GM18858 (cell line): ENCODE measurements at regions not wholly inside any gene's neighbourhood (a gene's known extent, or its start where the extent isn't known, plus 50 kb on each side); places are given as distances from the start of the nearest gene placed in this dataset.
"Not testable (repeated sequence)": the region's sequence is repeated elsewhere in the genome, so short reads cannot be mapped to it uniquely, and the experiment has no call there.

ENCODE experiments used
- ATAC-seq: cut with Tn5 transposase; IDR thresholded peaks from one replicate; pipeline ENCODE4 v1.9.1; 2021; ENCODE audit not compliant: unreplicated experiment

GRCh38 chr16:22572331-22573224 is 61.9 kb downstream of the NPIPB5 start:
- ATAC-seq: not testable (repeated sequence)

DNA sequence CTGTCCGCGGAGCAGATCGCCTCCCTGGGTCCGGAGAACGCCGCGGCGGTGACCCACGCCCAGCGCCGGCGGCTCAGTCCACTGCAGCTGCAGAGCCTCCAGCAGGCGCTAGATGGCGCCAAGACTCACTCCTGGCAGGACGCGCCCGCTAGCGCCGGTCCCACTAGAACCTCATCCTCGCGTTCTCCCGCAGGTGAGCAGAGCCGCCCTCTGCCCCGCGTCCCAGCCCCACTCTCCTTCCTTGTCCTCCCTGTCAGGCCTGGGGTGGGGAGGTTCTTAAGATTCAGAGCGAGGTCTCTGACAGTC is 62.5 kb downstream of the NPIPB5 start:
- ATAC-seq: not testable (repeated sequence)

DNA sequence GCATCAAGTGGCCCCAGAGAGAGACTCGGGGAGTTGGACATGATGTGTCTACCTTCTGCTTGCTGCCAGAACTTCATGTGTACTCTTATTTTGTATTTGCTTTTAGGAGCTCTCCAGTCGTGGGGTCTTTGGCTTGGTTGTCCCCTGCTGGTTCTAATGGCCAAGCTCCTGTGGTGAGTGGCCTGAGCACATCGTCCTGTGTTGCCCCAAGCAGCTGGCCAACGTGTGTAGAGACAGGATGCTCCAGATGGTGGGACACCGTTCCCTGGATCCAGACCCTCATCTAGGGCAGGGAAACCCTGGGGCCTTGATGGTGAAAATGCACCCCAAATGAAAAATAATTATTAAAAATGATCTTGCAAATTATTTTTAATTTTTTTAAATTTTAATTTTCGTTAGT is 65.8 kb downstream of the NPIPB5 start:
- ATAC-seq: not testable (repeated sequence)

DNA sequence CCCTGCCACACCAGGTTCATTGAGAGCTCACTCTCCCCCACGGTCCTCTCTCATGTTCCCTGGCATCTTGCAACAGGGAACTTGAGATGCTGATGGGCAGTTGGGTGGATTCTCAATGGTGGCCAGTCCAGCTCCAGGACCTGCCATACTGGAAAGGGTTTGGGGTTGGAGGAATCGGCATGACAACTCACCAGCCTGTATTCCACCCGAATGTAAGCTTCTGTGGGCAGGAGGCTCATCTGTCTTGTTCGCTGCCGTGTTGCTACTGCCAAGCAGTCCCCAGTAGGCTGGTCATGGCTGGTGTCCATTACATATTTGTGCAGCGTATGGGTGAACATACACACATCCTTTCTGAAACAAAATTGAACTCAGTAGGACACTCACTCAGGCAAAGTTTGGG is 72.5 kb downstream of the NPIPB5 start:
- not testable (repeated sequence) for ATAC-seq

DNA sequence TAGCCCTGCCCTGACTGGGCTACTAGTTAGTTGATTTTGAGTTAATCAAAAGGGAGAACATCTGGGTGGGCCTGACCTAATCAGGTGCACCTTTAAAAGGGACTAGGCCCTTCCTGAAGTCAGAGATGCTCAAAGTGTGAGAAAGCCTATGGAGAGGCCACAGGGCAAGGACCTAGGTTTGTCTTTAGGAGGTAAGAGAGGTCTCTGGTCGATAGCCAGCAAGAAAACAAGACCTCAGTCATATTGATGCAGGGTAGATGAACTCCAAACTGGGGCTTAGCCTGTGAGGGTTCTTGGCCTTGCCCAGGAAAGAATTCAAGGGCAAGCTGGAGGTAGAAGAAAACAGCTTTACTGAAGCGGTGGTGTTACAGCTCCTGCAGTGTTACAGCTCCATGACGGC is 73.8 kb downstream of the NPIPB5 start:
- not testable (repeated sequence) for ATAC-seq

GRCh38 chr16:22584941-22585340 is 74.2 kb downstream of the NPIPB5 start:
- ATAC-seq: not testable (repeated sequence)

DNA sequence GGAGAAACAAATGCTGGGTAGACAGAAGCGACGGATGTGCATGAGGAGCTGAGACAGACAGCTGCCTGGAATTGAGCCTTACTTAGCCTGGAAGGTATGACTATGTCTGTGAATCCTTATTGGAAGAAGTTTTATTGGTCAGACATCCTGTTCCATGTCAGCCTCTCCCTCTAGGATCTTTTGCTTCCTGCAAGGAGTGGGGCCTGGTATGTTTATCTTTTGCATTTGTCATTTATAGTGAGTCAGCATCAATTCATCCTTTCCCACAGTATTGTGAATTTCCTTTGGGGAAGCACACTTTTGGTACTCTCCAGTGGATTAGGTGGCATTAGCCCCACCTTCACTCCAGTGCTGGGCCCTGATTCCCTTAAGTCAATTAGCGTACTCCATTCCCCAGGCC is 74.7 kb downstream of the NPIPB5 start:
- ATAC-seq: not testable (repeated sequence)

DNA sequence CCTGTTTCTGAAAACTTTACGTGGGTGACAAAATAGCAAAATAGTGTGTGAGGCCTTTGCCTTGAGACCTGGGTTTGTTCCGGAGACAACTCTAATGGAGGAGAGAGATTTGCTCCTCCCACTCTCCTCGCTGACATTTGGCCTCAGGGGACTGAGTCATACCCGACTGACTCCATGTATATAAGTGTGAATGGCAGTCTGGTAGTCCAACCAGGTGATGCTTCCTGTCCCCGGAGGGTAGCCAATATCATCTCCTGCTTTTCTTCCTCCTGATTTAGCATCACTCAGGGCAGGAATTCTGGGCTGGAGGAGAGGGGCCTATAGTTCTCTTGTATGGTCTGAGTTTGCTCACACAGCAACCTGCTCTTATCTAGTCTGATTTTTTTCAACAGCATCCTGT is 76.0 kb downstream of the NPIPB5 start:
- ATAC-seq: not testable (repeated sequence)

GRCh38 chr16:22589757-22590156 is 79.1 kb downstream of the NPIPB5 start:
- not testable (repeated sequence) for ATAC-seq

- not testable (repeated sequence) for ATAC-seq
These were observed 85.9 kb downstream of the NPIPB5 start for GRCh38 chr16:22596445-22597045.

GRCh38 chr16:22603744-22604143 is 93.1 kb downstream of the NPIPB5 start:
- ATAC-seq: not testable (repeated sequence)

GRCh38 chr16:22606619-22607018 is 95.9 kb downstream of the NPIPB5 start:
- peak; percentile 48 for ATAC-seq

DNA sequence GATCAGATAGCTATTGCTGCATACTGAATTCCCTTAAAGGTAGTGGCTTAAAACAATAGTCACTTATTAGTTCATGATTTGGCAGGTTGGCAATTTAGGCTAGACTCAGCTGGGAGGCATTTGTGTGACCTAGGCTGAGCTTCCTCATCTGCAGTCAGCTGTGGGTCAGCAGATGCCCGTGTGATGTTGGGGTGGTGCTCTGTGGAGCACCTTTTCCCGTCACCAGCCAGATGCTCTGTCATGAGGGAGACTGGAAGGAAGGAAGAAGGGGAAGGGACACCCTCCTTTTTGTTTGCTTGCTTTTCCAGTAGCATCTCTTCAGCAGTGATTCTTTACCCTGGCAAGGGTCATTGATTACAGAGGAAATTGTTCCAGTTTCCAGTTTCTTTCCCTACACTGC is 99.1 kb downstream of the NPIPB5 start:
- not testable (repeated sequence) for ATAC-seq

GRCh38 chr16:22611128-22611527 is 100.4 kb downstream of the NPIPB5 start:
- ATAC-seq: not testable (repeated sequence)

DNA sequence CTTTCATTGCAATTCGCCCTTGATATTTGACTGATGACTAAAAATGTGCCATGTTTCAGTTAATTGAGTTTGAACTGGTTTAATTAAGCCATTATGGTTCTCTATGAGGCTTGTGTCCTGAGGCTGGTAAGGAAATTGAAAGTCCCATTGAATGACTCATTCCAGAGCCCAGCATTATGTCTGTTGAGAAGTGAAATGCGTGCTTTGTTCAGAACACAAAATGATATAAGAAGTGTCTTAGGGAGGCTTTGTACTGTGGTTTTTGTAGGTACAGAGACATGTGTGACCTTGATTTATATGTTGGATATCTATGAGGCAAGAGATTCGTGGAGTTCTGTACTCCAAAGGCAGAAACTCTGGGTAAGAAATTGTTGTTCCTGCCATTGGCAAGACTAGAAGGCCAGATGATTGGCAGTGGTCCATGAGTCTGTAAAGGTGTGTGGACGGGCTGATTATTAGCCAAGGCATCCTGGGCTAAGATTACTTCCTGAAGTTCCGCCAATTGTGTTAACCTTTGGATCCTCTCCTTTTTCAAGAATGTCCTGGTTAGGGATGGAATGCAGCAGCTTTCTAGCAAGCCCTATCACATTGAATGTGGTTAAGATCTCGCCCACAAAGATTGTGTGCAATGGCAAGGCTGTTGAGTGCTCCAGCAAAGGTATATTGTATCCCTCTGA is 103.7 kb downstream of the NPIPB5 start:
- ATAC-seq: no peak

GRCh38 chr16:22618842-22619241 is 108.2 kb downstream of the NPIPB5 start:
- no peak for ATAC-seq

DNA sequence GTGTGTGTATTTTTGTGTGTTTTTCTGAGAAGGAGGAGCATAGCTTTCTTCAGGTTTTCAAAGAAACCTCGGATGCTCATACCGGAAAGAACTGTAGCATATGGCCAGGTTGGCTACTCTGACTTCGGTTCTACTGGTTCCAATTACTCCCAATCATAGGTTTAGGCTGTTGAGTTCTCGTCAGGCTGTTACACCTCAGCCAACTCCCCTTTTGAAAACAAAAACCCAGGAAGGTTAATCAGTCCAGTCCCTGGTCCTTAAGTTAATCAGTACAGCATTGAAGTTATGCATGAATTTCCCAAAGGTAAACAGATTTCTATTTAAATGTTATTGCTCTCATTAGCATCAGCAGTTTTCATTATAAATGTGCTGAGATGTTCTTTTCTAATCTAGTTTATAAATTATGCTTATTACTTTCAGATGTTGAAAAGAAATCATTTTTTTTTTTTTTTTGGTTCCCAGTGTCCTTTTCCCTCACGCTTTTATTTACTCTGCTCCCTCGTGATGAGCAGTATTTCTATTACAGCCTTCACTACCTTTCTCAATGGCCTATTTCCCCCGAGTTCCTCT is 111.0 kb downstream of the NPIPB5 start:
- ATAC-seq: no peak

GRCh38 chr16:22622703-22623102 is 112.0 kb downstream of the NPIPB5 start:
- no peak for ATAC-seq

- no peak for ATAC-seq
These were observed 112.7 kb downstream of the NPIPB5 start for GRCh38 chr16:22623351-22623781.

- ATAC-seq: no peak
These were observed 113.5 kb downstream of the NPIPB5 start for GRCh38 chr16:22624038-22624799.
